ENCODE measurements at regions not wholly inside any gene's neighbourhood (a gene's known extent, or its start where the extent isn't known, plus 50 kb on each side); places are given as distances from the start of the nearest gene placed in this dataset.

DNA sequence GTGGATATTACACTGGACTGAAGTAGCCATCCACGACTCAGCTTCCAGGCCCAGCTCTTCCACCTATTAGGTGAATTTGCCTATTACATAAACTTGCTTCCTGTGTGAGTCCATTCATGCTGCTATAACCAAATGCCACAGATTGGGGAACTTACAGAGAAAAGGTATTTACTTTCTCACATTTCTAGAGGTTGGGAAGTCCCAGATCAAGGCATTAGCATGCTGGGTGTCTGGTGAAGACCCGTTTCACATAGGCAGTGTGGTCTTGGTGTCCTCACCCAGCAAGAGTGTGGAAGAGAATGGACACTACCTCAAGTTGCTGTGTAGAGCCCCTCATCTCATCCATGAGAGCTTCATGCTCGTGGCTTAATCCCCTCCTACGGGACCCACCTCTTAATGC lies 282.6 kb downstream of the IRX1 start:
- Mint-ChIP-seq H3K36me3 (ENCODE audit: unreplicated experiment) (peaks cover 9% of the 10 kb centered on the region), H3K4me3 (ENCODE audit: unreplicated experiment) (no peak overlapping the region), H3K27me3 (ENCODE audit: unreplicated experiment) (peaks cover 6% of the 10 kb centered on the region), H3K9me3 (ENCODE audit: unreplicated experiment) (peaks cover 2% of the 10 kb centered on the region), H3K27ac (ENCODE audit: unreplicated experiment) (no peak overlapping the region), H3K4me1 (ENCODE audit: low read depth, unreplicated experiment) (no peaks in the 10 kb centered on the region)
- TF ChIP-seq, protein P1, sequence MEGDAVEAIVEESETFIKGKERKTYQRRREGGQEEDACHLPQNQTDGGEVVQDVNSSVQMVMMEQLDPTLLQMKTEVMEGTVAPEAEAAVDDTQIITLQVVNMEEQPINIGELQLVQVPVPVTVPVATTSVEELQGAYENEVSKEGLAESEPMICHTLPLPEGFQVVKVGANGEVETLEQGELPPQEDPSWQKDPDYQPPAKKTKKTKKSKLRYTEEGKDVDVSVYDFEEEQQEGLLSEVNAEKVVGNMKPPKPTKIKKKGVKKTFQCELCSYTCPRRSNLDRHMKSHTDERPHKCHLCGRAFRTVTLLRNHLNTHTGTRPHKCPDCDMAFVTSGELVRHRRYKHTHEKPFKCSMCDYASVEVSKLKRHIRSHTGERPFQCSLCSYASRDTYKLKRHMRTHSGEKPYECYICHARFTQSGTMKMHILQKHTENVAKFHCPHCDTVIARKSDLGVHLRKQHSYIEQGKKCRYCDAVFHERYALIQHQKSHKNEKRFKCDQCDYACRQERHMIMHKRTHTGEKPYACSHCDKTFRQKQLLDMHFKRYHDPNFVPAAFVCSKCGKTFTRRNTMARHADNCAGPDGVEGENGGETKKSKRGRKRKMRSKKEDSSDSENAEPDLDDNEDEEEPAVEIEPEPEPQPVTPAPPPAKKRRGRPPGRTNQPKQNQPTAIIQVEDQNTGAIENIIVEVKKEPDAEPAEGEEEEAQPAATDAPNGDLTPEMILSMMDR (IDR thresholded peaks at IDR 0.05; ENCODE audit: partially characterized antibody, unreplicated experiment), result no peak
- no peak for DNase-seq

DNA sequence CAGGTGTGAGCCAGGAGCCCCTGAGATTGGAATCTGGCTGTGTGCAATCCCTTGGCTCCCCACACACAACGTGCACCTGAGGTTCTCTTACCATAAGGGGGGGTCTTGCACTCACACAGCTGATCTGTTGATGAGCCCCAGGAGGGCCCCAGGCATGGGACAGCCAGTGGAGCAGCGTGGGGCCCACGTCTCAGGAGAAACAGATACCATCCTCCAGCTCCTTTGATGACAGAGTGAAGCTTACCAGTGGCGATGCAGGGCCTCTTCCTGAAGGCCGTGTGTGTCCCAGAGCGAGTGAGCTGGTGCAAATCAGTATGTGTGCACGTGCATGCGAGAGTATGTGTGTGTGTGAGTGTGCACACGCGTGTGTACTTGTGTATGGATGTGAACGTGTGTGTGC lies 287.4 kb downstream of the IRX1 start:
- DNase-seq, result no peak
- no peak overlapping the region for H3K27ac Mint-ChIP-seq (ENCODE audit: unreplicated experiment)
- H3K27me3 Mint-ChIP-seq (ENCODE audit: unreplicated experiment), result peaks cover 6% of the 10 kb centered on the region
- H3K9me3 Mint-ChIP-seq (ENCODE audit: unreplicated experiment), result no peaks in the 10 kb centered on the region
- TF ChIP-seq, protein P1 (IDR thresholded peaks at IDR 0.05; ENCODE audit: partially characterized antibody, unreplicated experiment), result no peak
- peaks cover 9% of the 10 kb centered on the region for H3K36me3 Mint-ChIP-seq (ENCODE audit: unreplicated experiment)
- no peak overlapping the region for H3K4me3 Mint-ChIP-seq (ENCODE audit: unreplicated experiment)
- H3K4me1 Mint-ChIP-seq (ENCODE audit: low read depth, unreplicated experiment), result peaks cover 2% of the 10 kb centered on the region

DNA sequence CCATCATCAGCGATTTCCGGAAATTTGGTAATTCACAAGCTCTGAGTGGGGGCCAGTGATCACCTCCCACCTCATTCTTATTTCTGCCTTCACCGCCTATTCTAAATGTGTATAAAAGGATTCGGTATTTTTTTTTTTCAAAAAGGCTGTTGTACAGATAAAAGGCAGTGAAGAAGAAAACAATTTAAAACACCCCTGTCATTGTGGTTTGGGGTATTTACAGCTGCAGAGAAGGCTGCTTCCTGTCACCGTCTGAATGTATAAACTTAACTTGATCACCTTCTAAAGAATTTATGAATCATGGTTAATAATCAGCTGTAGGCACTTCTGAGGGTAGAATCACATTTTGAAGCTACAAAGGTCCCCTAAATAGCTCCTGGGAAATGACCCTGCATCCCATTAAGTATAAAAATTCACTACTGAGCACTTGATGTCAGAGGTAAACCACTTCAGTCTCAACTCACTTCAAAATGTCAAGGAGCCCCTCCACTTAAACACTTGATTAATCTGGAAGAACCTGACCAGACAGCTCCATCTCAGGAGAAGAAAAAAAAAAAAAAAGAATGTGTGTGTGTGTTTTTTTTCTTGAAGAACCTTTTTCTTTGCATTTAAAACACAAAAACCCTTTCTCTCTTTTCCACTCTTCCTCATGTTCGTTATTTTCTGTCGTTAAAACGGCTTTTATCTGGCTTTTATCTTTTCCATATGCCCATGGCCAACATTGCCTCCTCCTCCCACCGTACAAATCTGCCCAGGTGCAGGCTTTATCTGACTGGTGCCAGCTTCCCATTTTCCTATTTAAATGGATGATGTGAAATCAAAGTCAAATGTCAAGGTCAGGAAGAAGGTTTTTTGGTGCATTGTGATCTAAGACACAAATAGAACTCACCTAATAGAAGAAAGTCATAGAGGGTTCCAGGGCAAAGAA lies 291.2 kb downstream of the IRX1 start:
- H3K4me1 Mint-ChIP-seq (ENCODE audit: low read depth, unreplicated experiment), result peaks cover 2% of the 10 kb centered on the region

DNA sequence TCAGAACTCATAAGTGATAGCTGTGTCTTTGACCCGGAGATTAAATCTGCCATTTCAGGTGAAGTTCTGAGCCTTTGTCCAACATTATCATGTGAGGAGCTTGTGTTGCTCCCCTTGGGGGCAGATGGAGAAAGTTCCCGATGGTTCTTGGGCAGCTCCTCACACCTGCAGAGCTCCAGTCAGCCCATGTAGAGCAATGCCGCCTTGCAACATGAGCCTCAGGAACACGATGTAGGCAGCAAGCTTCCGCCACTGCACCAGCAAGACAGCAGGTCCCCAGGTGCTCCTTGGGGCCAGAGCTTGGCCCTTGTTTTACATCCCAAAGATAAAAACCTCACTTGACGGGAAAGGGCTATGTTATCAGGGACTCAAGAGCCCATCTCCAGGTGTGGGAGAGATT lies 292.7 kb downstream of the IRX1 start:
- no peak for DNase-seq
- Mint-ChIP-seq H3K9me3 (ENCODE audit: unreplicated experiment) (no peaks in the 10 kb centered on the region), H3K4me3 (ENCODE audit: unreplicated experiment) (no peak overlapping the region), H3K36me3 (ENCODE audit: unreplicated experiment) (no peaks in the 10 kb centered on the region), H3K27ac (ENCODE audit: unreplicated experiment) (no peak overlapping the region), H3K4me1 (ENCODE audit: low read depth, unreplicated experiment) (peaks cover 2% of the 10 kb centered on the region), H3K27me3 (ENCODE audit: unreplicated experiment) (no peaks in the 10 kb centered on the region)
- TF ChIP-seq, protein P1 (IDR thresholded peaks at IDR 0.05; ENCODE audit: partially characterized antibody, unreplicated experiment), result no peak

More for the DNA sequence above, 291.2 kb downstream of the IRX1 start:
- Mint-ChIP-seq H3K9me3 (ENCODE audit: unreplicated experiment) (no peaks in the 10 kb centered on the region), H3K4me3 (ENCODE audit: unreplicated experiment) (no peak overlapping the region), H3K36me3 (ENCODE audit: unreplicated experiment) (peaks cover 8% of the 10 kb centered on the region), H3K27ac (ENCODE audit: unreplicated experiment) (no peak overlapping the region), H3K27me3 (ENCODE audit: unreplicated experiment) (peaks cover 4% of the 10 kb centered on the region)
- no peak for DNase-seq
- TF ChIP-seq, protein P1 (IDR thresholded peaks at IDR 0.05; ENCODE audit: partially characterized antibody, unreplicated experiment), result no peak

Measured in glutamatergic neuron (in vitro differentiated cells).